Stimulated activated CD4-positive, alpha-beta T cell treated with anti-CD3 and anti-CD28 coated beads, Interleukin-1b, Interleukin-23, amount 100 ng/mL, for 48 hours (primary cell): ENCODE measurements at regions not wholly inside any gene's neighbourhood (a gene's known extent, or its start where the extent isn't known, plus 50 kb on each side); places are given as distances from the start of the nearest gene placed in this dataset.

Experiments used
- DNase-seq: peaks from one replicate; pipeline ENCODE4 v3.0.0-alpha.2; 2020

GRCh38 chr7:108711611-108712010, 141.9 kb downstream of the DNAJB9 start:
- DNase-seq = no peak

- DNase-seq = no peak
Measured at GRCh38 chr7:108716783-108717182, 147.1 kb downstream of the DNAJB9 start.

GRCh38 chr7:108717781-108718180, 148.1 kb downstream of the DNAJB9 start:
- DNase-seq = no peak

- no peak for DNase-seq
Measured at GRCh38 chr7:108719631-108720030, 150.0 kb downstream of the DNAJB9 start.

GRCh38 chr7:108722561-108722960, 152.9 kb downstream of the DNAJB9 start:
- DNase-seq = no peak

GRCh38 chr7:108723381-108723814, 153.7 kb downstream of the DNAJB9 start:
- DNase-seq = no peak

GRCh38 chr7:108724251-108725100, 154.8 kb downstream of the DNAJB9 start:
- DNase-seq = no peak

GRCh38 chr7:108735814-108736213, 166.1 kb downstream of the DNAJB9 start:
- DNase-seq = no peak

- no peak for DNase-seq
Measured at GRCh38 chr7:108736221-108736891, 166.7 kb downstream of the DNAJB9 start.

- DNase-seq = no peak
Measured at GRCh38 chr7:108770981-108771745, 201.5 kb downstream of the DNAJB9 start.

- DNase-seq = no peak
Measured at GRCh38 chr7:108771853-108772252, 202.2 kb downstream of the DNAJB9 start.

GRCh38 chr7:108777966-108778365, 208.3 kb downstream of the DNAJB9 start:
- no peak for DNase-seq

- no peak for DNase-seq
Measured at GRCh38 chr7:108789451-108789850, 219.8 kb downstream of the DNAJB9 start.

- no peak for DNase-seq
Measured at GRCh38 chr7:108794466-108794865, 224.8 kb downstream of the DNAJB9 start.

GRCh38 chr7:108802650-108803049, 233.0 kb downstream of the DNAJB9 start:
- DNase-seq = no peak

GRCh38 chr7:108805808-108806397, 236.2 kb downstream of the DNAJB9 start:
- DNase-seq = no peak

- DNase-seq = no peak
Measured at GRCh38 chr7:108808549-108809266, 239.0 kb downstream of the DNAJB9 start.

GRCh38 chr7:108809356-108809755, 239.7 kb downstream of the DNAJB9 start:
- DNase-seq = no peak

- no peak for DNase-seq
Measured at GRCh38 chr7:108810756-108811385, 241.2 kb downstream of the DNAJB9 start.

GRCh38 chr7:108813251-108814014, 243.8 kb downstream of the DNAJB9 start:
- DNase-seq = no peak

GRCh38 chr7:108815815-108816214, 246.1 kb downstream of the DNAJB9 start:
- DNase-seq = no peak
